Karpas-422 (cell line): ENCODE measurements at regions not wholly inside any gene's neighbourhood (a gene's known extent, or its start where the extent isn't known, plus 50 kb on each side); places are given as distances from the start of the nearest gene placed in this dataset.

Experiments
- DNase-seq: peaks from one replicate; pipeline ENCODE4 v3.0.0-alpha.2; 2015
- H2AFZ ChIP-seq: fragments of 200-600 bp; sonication (generic); 2 replicates; pipeline ENCODE4 v1.6.1; 2014; ENCODE audit warnings: antibody characterized with exemption, low read length, mixed read lengths
- H3K27ac ChIP-seq: fragments of 200-600 bp; sonication (generic); 2 replicates; pipeline ENCODE4 v1.5.1; 2014; ENCODE audit warnings: mild to moderate bottlenecking, low read length, moderate library complexity
- H3K27me3 ChIP-seq: fragments of 200-600 bp; sonication (generic); 2 replicates; pipeline ENCODE4 v1.6.1; 2014; ENCODE audit warnings: low read length, mixed read lengths
- H3K36me3 ChIP-seq: fragments of 200-600 bp; sonication (generic); 2 replicates; pipeline ENCODE4 v1.6.1; 2014; ENCODE audit warnings: low read length, mixed read lengths; ENCODE audit not compliant: insufficient read depth
- H3K4me1 ChIP-seq: fragments of 200-600 bp; sonication (generic); 2 replicates; pipeline ENCODE4 v1.6.1; 2014; ENCODE audit warnings: mild to moderate bottlenecking, low read length, mixed read lengths
- H3K4me2 ChIP-seq: fragments of 200-600 bp; sonication (generic); 2 replicates; pipeline ENCODE4 v1.6.1; 2014; ENCODE audit warnings: low read length, low read depth, mild to moderate bottlenecking; ENCODE audit not compliant: poor library complexity, severe bottlenecking
- H3K4me3 ChIP-seq: fragments of 200-600 bp; sonication (generic); 2 replicates; pipeline ENCODE4 v1.5.1; 2014; ENCODE audit warnings: mild to moderate bottlenecking, antibody characterized with exemption, low read length, mixed read lengths
- H3K79me2 ChIP-seq: fragments of 200-600 bp; sonication (generic); 2 replicates; pipeline ENCODE4 v1.6.1; 2014; ENCODE audit warnings: mild to moderate bottlenecking, low read length, mixed read lengths
- H3K9ac ChIP-seq: fragments of 200-600 bp; sonication (generic); 2 replicates; pipeline ENCODE4 v1.6.0; 2014; ENCODE audit warnings: low read length
- H3K9me2 ChIP-seq: fragments of 200-600 bp; sonication (generic), shearing (Covaris generic); replicated peaks from 2 replicates; pipeline ENCODE4 v1.6.0; 2014; ENCODE audit warnings: mild to moderate bottlenecking, low read length, moderate library complexity; ENCODE audit not compliant: insufficient read depth
- H3K9me3 ChIP-seq: fragments of 300-700, 200-600 bp; sonication (generic); 2 replicates; pipeline ENCODE4 v1.6.1; 2014; ENCODE audit warnings: low read length, mixed read lengths
- H4K20me1 ChIP-seq: fragments of 200-600 bp; sonication (generic); 2 replicates; pipeline ENCODE4 v1.6.1; 2014; ENCODE audit warnings: mild to moderate bottlenecking, antibody characterized with exemption, low read length, low read depth; ENCODE audit not compliant: insufficient read depth

DNA sequence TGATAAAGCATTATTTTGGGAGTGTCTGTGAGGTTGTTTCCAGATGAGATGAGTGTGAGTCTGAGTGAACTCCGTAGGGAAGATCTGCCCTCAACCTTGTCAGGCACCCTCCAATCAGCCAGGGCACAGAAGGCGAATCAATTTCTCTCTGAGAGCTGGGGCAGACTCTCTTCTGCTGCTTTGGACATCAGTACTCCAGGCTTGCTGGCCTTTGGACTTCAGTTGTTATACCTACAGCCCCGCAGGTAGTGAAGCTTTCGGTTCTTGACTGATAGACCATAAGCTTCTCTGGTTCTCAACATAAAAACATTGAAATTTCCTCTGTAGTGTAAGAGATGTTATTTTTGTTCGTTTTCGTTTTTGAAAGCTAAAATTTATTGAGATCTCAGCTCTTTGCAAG lies 71.4 kb downstream of the MAFB start:
- no peaks in the 10 kb centered on the region for H3K9me3 ChIP-seq
- no peaks in the 10 kb centered on the region for H3K27me3 ChIP-seq
- no peaks in the 10 kb centered on the region for H4K20me1 ChIP-seq
- H3K79me2 ChIP-seq, result no peaks in the 10 kb centered on the region
- no peak overlapping the region for H3K9ac ChIP-seq
- H3K4me1 ChIP-seq, result no peaks in the 10 kb centered on the region
- H3K4me3 ChIP-seq, result no peak overlapping the region
- H3K4me2 ChIP-seq, result no peak overlapping the region
- no peak overlapping the region for H2AFZ ChIP-seq
- no peaks in the 10 kb centered on the region for H3K9me2 ChIP-seq
- no peak overlapping the region for H3K27ac ChIP-seq
- no peaks in the 10 kb centered on the region for H3K36me3 ChIP-seq
- no peak for DNase-seq

- H3K27ac ChIP-seq, result no peak overlapping the region
- no peak for DNase-seq
- no peaks in the 10 kb centered on the region for H3K9me3 ChIP-seq
- no peaks in the 10 kb centered on the region for H3K36me3 ChIP-seq
- H3K9ac ChIP-seq, result no peak overlapping the region
- H4K20me1 ChIP-seq, result no peaks in the 10 kb centered on the region
- H3K4me2 ChIP-seq, result no peak overlapping the region
- no peaks in the 10 kb centered on the region for H3K79me2 ChIP-seq
- H3K4me1 ChIP-seq, result no peaks in the 10 kb centered on the region
- no peak overlapping the region for H2AFZ ChIP-seq
- no peaks in the 10 kb centered on the region for H3K9me2 ChIP-seq
- H3K4me3 ChIP-seq, result no peak overlapping the region
- H3K27me3 ChIP-seq, result no peaks in the 10 kb centered on the region
Measured at GRCh38 chr20:40612837-40613236, 76.2 kb downstream of the MAFB start.

DNA sequence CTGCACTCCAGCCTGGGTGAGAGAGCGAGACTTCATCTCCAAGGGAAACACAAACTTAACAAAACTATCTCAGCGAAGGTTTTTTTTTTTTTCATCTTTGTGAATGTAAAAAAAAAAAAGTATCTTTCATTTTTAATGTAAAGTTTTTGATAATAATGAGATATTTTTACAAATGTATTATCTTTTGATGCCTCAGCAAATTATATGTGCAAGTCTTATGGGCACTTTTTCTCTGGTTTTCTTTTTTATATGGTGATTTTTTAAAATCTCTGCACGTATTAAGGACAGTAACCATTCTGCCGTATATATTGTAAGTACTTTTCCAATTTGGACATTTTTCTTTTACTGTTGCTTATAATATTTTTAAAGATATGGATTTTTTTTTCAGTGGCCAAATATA lies 76.8 kb downstream of the MAFB start:
- no peak overlapping the region for H3K27ac ChIP-seq
- H3K9me3 ChIP-seq, result no peaks in the 10 kb centered on the region
- H2AFZ ChIP-seq, result no peak overlapping the region
- no peak overlapping the region for H3K4me2 ChIP-seq
- DNase-seq, result no peak
- no peaks in the 10 kb centered on the region for H3K79me2 ChIP-seq
- no peaks in the 10 kb centered on the region for H3K27me3 ChIP-seq
- H3K4me1 ChIP-seq, result no peaks in the 10 kb centered on the region
- no peaks in the 10 kb centered on the region for H4K20me1 ChIP-seq
- no peaks in the 10 kb centered on the region for H3K36me3 ChIP-seq
- H3K9ac ChIP-seq, result no peak overlapping the region
- H3K9me2 ChIP-seq, result no peaks in the 10 kb centered on the region
- no peak overlapping the region for H3K4me3 ChIP-seq

GRCh38 chr20:40610730-40611129 lies 78.3 kb downstream of the MAFB start:
- Histone ChIP-seq H3K27ac (no peak overlapping the region), H3K79me2 (no peaks in the 10 kb centered on the region), H3K9me3 (no peaks in the 10 kb centered on the region), H3K4me1 (no peaks in the 10 kb centered on the region), H4K20me1 (no peaks in the 10 kb centered on the region), H3K4me3 (no peak overlapping the region), H3K4me2 (no peak overlapping the region), H2AFZ (no peak overlapping the region), H3K9me2 (no peaks in the 10 kb centered on the region), H3K36me3 (no peaks in the 10 kb centered on the region), H3K9ac (no peak overlapping the region), H3K27me3 (no peaks in the 10 kb centered on the region)
- DNase-seq, result no peak

GRCh38 chr20:40607927-40608326 lies 81.1 kb downstream of the MAFB start:
- no peak overlapping the region for H3K4me2 ChIP-seq
- H3K9me2 ChIP-seq, result no peaks in the 10 kb centered on the region
- no peak overlapping the region for H3K4me3 ChIP-seq
- H3K36me3 ChIP-seq, result no peaks in the 10 kb centered on the region
- H3K27me3 ChIP-seq, result no peaks in the 10 kb centered on the region
- H4K20me1 ChIP-seq, result no peaks in the 10 kb centered on the region
- no peak overlapping the region for H2AFZ ChIP-seq
- no peak for DNase-seq
- H3K27ac ChIP-seq, result no peak overlapping the region
- no peaks in the 10 kb centered on the region for H3K79me2 ChIP-seq
- no peak overlapping the region for H3K9ac ChIP-seq
- no peaks in the 10 kb centered on the region for H3K4me1 ChIP-seq
- no peaks in the 10 kb centered on the region for H3K9me3 ChIP-seq

GRCh38 chr20:40606660-40607059 lies 82.4 kb downstream of the MAFB start:
- no peak overlapping the region for H3K4me3 ChIP-seq
- no peaks in the 10 kb centered on the region for H3K4me1 ChIP-seq
- H3K27me3 ChIP-seq, result no peaks in the 10 kb centered on the region
- H4K20me1 ChIP-seq, result no peaks in the 10 kb centered on the region
- no peaks in the 10 kb centered on the region for H3K79me2 ChIP-seq
- no peak overlapping the region for H3K4me2 ChIP-seq
- no peaks in the 10 kb centered on the region for H3K9me3 ChIP-seq
- no peak overlapping the region for H3K9ac ChIP-seq
- H3K27ac ChIP-seq, result no peak overlapping the region
- H3K36me3 ChIP-seq, result no peaks in the 10 kb centered on the region
- H3K9me2 ChIP-seq, result no peaks in the 10 kb centered on the region
- H2AFZ ChIP-seq, result no peak overlapping the region
- no peak for DNase-seq

DNA sequence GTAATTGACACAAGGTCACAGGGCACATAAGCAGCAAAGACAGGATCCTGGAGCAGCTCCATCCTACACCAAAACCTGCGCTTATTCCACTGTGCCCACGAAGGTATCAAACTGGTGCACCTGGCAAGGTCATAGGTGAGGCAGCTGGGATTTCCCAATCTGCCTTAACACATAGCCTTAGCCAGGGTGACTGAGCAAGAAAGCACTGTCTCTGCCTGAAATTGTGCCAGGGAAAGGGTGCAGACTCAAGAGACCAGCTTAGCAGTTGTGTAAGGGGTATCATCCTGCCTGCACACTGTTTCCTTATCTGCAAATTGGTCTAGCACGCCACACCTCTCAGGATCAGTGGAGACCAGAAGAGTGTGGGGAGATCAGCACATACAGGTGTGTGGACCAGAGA lies 82.8 kb downstream of the MAFB start:
- Histone ChIP-seq H3K9me2 (no peaks in the 10 kb centered on the region), H3K4me2 (no peak overlapping the region), H3K79me2 (no peaks in the 10 kb centered on the region), H3K27me3 (no peaks in the 10 kb centered on the region), H4K20me1 (no peaks in the 10 kb centered on the region), H2AFZ (no peak overlapping the region), H3K9me3 (no peaks in the 10 kb centered on the region), H3K27ac (no peak overlapping the region), H3K4me1 (no peaks in the 10 kb centered on the region), H3K4me3 (no peak overlapping the region), H3K36me3 (no peaks in the 10 kb centered on the region), H3K9ac (no peak overlapping the region)
- DNase-seq, result no peak

- no peak overlapping the region for H3K4me3 ChIP-seq
- no peaks in the 10 kb centered on the region for H4K20me1 ChIP-seq
- no peak overlapping the region for H2AFZ ChIP-seq
- no peaks in the 10 kb centered on the region for H3K79me2 ChIP-seq
- no peaks in the 10 kb centered on the region for H3K9me2 ChIP-seq
- no peak overlapping the region for H3K4me2 ChIP-seq
- no peaks in the 10 kb centered on the region for H3K4me1 ChIP-seq
- no peak overlapping the region for H3K9ac ChIP-seq
- no peaks in the 10 kb centered on the region for H3K9me3 ChIP-seq
- H3K27me3 ChIP-seq, result no peaks in the 10 kb centered on the region
- no peak for DNase-seq
- no peak overlapping the region for H3K27ac ChIP-seq
- no peaks in the 10 kb centered on the region for H3K36me3 ChIP-seq
Measured at GRCh38 chr20:40604416-40604815, 84.6 kb downstream of the MAFB start.

DNA sequence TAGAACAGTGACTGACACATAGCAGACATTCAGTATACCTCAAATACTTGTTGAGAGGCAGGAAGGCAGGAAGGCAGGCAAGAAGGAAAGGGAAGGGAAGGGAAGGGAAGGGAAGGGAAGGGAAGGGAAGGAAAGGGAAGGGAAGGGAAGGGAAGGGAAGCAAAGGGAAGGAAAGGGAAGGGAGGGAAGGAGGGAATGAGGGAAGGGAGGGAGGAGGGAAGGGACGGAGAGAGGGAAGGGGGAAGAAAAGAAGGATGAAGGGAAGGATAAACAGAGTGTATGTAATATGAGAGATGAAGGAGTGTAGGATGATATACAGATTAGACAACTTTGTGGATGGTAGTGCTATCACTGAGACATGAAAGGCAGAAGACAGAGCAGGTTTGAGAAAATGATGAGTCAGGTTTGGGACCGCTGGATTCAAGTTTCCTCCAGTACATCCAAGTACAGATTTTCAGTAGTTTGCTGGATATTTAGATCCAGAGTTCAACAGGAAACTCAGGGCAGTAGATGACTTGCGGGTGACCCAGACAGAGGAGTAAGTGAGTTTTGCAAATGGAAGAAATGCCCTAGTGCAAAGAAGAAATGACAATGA lies 85.9 kb downstream of the MAFB start:
- no peak overlapping the region for H3K4me3 ChIP-seq
- no peaks in the 10 kb centered on the region for H4K20me1 ChIP-seq
- no peaks in the 10 kb centered on the region for H3K9me2 ChIP-seq
- DNase-seq, result no peak
- no peaks in the 10 kb centered on the region for H3K9me3 ChIP-seq
- no peaks in the 10 kb centered on the region for H3K4me1 ChIP-seq
- H3K27ac ChIP-seq, result no peak overlapping the region
- no peak overlapping the region for H2AFZ ChIP-seq
- no peaks in the 10 kb centered on the region for H3K36me3 ChIP-seq
- no peak overlapping the region for H3K9ac ChIP-seq
- H3K4me2 ChIP-seq, result no peak overlapping the region
- no peaks in the 10 kb centered on the region for H3K27me3 ChIP-seq
- H3K79me2 ChIP-seq, result no peaks in the 10 kb centered on the region
